ENCODE measurements at regions not wholly inside any gene's neighbourhood (a gene's known extent, or its start where the extent isn't known, plus 50 kb on each side); places are given as distances from the start of the nearest gene placed in this dataset.

GRCh38 chr5:152933056-152933455 is 528.0 kb upstream of the NMUR2 start:
- Histone ChIP-seq H3K4me3 (replicated peaks; ENCODE audit: insufficient read depth, low read length) (no peak overlapping the region), H3K27ac (replicated peaks) (no peak overlapping the region), H3K27me3 (ENCODE audit: insufficient read depth, poor library complexity, severe bottlenecking) (no peaks in the 10 kb centered on the region)
- no peak for DNase-seq (ENCODE audit: low read depth in 1 of 2, low spot score in 1 of 2)
- no peak for TF ChIP-seq POLR2AphosphoS5 (IDR thresholded peaks at IDR 0.05; ENCODE audit: low read depth)
- no peak for TF ChIP-seq GABPA (IDR thresholded peaks at IDR 0.05; ENCODE audit: low read depth)
- TF ChIP-seq REST (IDR thresholded peaks at IDR 0.05; ENCODE audit: insufficient replicate concordance, low read depth): no peak
- no peak for TF ChIP-seq CTCF (IDR thresholded peaks at IDR 0.05; ENCODE audit: insufficient read depth, low read length)
- TF ChIP-seq SPI1 (IDR thresholded peaks at IDR 0.05; ENCODE audit: borderline replicate concordance, low read depth): no peak

DNA sequence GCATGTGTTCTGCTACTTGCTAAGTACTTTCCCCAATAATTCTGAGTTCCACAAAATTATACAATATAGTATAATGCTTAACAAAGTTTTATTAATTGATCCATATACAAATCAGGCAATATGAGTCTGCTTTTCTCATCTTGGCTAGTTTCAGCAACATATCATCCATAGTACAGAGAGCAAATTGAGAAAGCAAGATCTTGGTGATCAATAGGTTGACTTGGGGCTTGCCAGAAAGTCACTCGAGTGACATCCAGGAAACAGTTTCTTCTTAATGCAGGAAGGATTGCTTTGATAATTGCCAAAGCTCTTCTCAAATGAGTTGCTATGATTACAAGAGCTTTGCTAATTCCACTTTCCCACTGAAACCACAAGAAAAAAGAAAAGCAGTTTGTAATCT is 533.6 kb upstream of the NMUR2 start:
- no peak for DNase-seq (ENCODE audit: low read depth in 1 of 2, low spot score in 1 of 2)
- TF ChIP-seq SPI1 (IDR thresholded peaks at IDR 0.05; ENCODE audit: borderline replicate concordance, low read depth) (no peak), REST (IDR thresholded peaks at IDR 0.05; ENCODE audit: insufficient replicate concordance, low read depth) (no peak), POLR2AphosphoS5 (IDR thresholded peaks at IDR 0.05; ENCODE audit: low read depth) (no peak), CTCF (IDR thresholded peaks at IDR 0.05; ENCODE audit: insufficient read depth, low read length) (no peak), GABPA (IDR thresholded peaks at IDR 0.05; ENCODE audit: low read depth) (no peak)
- Histone ChIP-seq H3K27me3 (ENCODE audit: insufficient read depth, poor library complexity, severe bottlenecking) (no peaks in the 10 kb centered on the region), H3K27ac (replicated peaks) (no peak overlapping the region), H3K4me3 (replicated peaks; ENCODE audit: insufficient read depth, low read length) (no peak overlapping the region)

GRCh38 chr5:152942633-152943336 is 537.7 kb upstream of the NMUR2 start:
- H3K27ac ChIP-seq (replicated peaks): no peak overlapping the region

More at GRCh38 chr5:152942633-152943336, 537.7 kb upstream of the NMUR2 start:
- H3K4me3 ChIP-seq (replicated peaks; ENCODE audit: insufficient read depth, low read length): no peak overlapping the region
- no peak for DNase-seq (ENCODE audit: low read depth in 1 of 2, low spot score in 1 of 2)
- no peaks in the 10 kb centered on the region for H3K27me3 ChIP-seq (ENCODE audit: insufficient read depth, poor library complexity, severe bottlenecking)
- TF ChIP-seq SPI1 (IDR thresholded peaks at IDR 0.05; ENCODE audit: borderline replicate concordance, low read depth) (no peak), GABPA (IDR thresholded peaks at IDR 0.05; ENCODE audit: low read depth) (no peak), REST (IDR thresholded peaks at IDR 0.05; ENCODE audit: insufficient replicate concordance, low read depth) (no peak), POLR2AphosphoS5 (IDR thresholded peaks at IDR 0.05; ENCODE audit: low read depth) (no peak), CTCF (IDR thresholded peaks at IDR 0.05; ENCODE audit: insufficient read depth, low read length) (no peak)
